K562 (cell line): ENCODE measurements at regions not wholly inside any gene's neighbourhood (a gene's known extent, or its start where the extent isn't known, plus 50 kb on each side); places are given as distances from the start of the nearest gene placed in this dataset.

Experiments used
- CHD1 ChIP-seq: fragments of 200-600 bp; sonication (generic); IDR thresholded peaks from one replicate; pipeline ENCODE4 v1.6.1; 2012; ENCODE audit warnings: mild to moderate bottlenecking, moderate library complexity, low read length, inconsistent platforms
- KLF6 ChIP-seq: fragments of 250-450 bp; sonication (Bioruptor Pico); IDR thresholded peaks from 2 replicates; pipeline ENCODE4 v1.4.0; 2020; ENCODE audit warnings: mild to moderate bottlenecking, moderate library complexity, borderline replicate concordance
- NFYB ChIP-seq: IDR thresholded peaks from 2 replicates; pipeline ENCODE4 v1.6.1; 2011; ENCODE audit warnings: mild to moderate bottlenecking, moderate library complexity; ENCODE audit not compliant: insufficient read length; ENCODE audit errors: extremely low read depth
- PHF21A ChIP-seq: fragments of 450-650 bp; IDR thresholded peaks from 2 replicates; pipeline ENCODE4 v1.6.1; 2017; ENCODE audit warnings: low read depth, borderline replicate concordance
- POLR2AphosphoS5 ChIP-seq: IDR thresholded peaks from 2 replicates; pipeline ENCODE4 v1.6.1; 2011; ENCODE audit warnings: mild to moderate bottlenecking, low read depth, low read length, moderate library complexity; ENCODE audit not compliant: control insufficient read depth, insufficient read depth
- SMARCC2 ChIP-seq: fragments of 450-650 bp; IDR thresholded peaks from 2 replicates; pipeline ENCODE4 v1.6.1; 2017; ENCODE audit warnings: antibody characterized with exemption, moderate library complexity, mild to moderate bottlenecking, low read depth
- YY1 ChIP-seq, 3 experiments: IDR thresholded peaks; 2 replicates each; pipeline ENCODE4 v1.6.1; 2011; ENCODE audit warnings: low read length in 2 of 3, mild to moderate bottlenecking in 2 of 3, moderate library complexity in 2 of 3, borderline replicate concordance in 1 of 3, control low read depth in 1 of 3, low read depth in 1 of 3; ENCODE audit not compliant: insufficient read depth in 3 of 3, insufficient replicate concordance in 2 of 3, control insufficient read depth in 1 of 3, insufficient read length in 1 of 3; ENCODE audit errors: extremely low read depth in 1 of 3
- ZNF175 ChIP-seq: fragments of 200-800 bp; sonication (Bioruptor generic); IDR thresholded peaks from 2 replicates; pipeline ENCODE4 v1.6.1; 2016; ENCODE audit warnings: low read depth, mild to moderate bottlenecking, missing genetic modification characterization, missing compliant biosample characterization
- ZNF253 ChIP-seq: fragments of 250-450 bp; sonication (Bioruptor Pico); conservative IDR thresholded peaks from 2 replicates; pipeline ENCODE4 v1.6.1; 2021; ENCODE audit warnings: mild to moderate bottlenecking
- ZNF583 ChIP-seq: fragments of 250-450 bp; sonication (Bioruptor Pico); IDR thresholded peaks from 2 replicates; pipeline ENCODE4 v1.4.0; 2020
- ZNF778 ChIP-seq: fragments of 450-650 bp; formaldehyde crosslinking; IDR thresholded peaks from 2 replicates; pipeline ENCODE4 v1.4.0; 2020; ENCODE audit warnings: mild to moderate bottlenecking, moderate library complexity
- TF ChIP-seq, protein P1 (sequence below): fragments of 250-450 bp; sonication (Bioruptor Pico); IDR thresholded peaks from 2 replicates; pipeline ENCODE4 v1.9.0; 2021; ENCODE audit warnings: mild to moderate bottlenecking, inconsistent platforms
- TF ChIP-seq, protein P2 (sequence below): sonication (generic); formaldehyde crosslinking; IDR thresholded peaks from 2 replicates; pipeline ENCODE4 v1.9.0; 2022; ENCODE audit warnings: mild to moderate bottlenecking, missing genetic modification reagents
- TF ChIP-seq, protein P3 (sequence below), 3 experiments: IDR thresholded peaks in 2 of 3; conservative IDR thresholded peaks in 1 of 3; 2 replicates each; pipeline ENCODE4 v1.5.1; 2011 to 2012; ENCODE audit warnings: low read length in 3 of 3, mild to moderate bottlenecking in 3 of 3, control low read depth in 2 of 3, improper control_type of control experiment in 1 of 3, inconsistent platforms in 1 of 3, low read depth in 1 of 3, mixed read lengths in 1 of 3, moderate library complexity in 1 of 3; ENCODE audit not compliant: insufficient read depth in 2 of 3

DNA sequence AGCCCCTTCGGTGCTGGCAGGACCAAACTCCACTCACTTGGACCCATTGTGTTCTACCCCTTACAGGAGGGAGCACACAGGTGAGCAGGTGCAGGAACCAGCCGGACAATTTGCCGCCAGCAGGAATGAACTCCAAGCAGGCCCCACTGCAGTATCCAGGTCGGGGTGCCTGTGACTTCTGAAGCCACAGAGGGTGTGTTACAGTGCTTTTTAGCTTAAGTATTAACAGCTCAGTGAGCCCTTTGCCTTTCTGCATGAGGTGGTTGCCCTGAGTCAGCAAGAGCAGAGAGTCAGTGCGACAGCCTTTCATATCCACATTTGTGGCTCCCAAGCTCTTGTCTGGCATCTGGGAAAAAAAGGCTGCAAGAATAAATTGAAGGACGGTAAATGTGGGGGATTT, 366.6 kb upstream of the LRRC4C start:
- TF ChIP-seq ZNF253 (CRISPR knock-in tag) (no peak), KLF6 (CRISPR knock-in tag) (no peak), SMARCC2 (no peak), ZNF778 (CRISPR knock-in tag) (no peak), NFYB (no peak), PHF21A (no peak), ZNF583 (CRISPR knock-in tag) (no peak), ZNF175 (CRISPR knock-in tag) (no peak), POLR2AphosphoS5 (no peak), YY1 (IDR thresholded peaks at IDR 0.05; ENCODE audit: borderline replicate concordance in 1 of 3, control insufficient read depth in 1 of 3, extremely low read depth in 1 of 3, insufficient read depth in 3 of 3, insufficient read length in 1 of 3, insufficient replicate concordance in 2 of 3, low read depth in 1 of 3, low read length in 2 of 3) (no peak), CHD1 (no peak)
- TF ChIP-seq, protein P1, sequence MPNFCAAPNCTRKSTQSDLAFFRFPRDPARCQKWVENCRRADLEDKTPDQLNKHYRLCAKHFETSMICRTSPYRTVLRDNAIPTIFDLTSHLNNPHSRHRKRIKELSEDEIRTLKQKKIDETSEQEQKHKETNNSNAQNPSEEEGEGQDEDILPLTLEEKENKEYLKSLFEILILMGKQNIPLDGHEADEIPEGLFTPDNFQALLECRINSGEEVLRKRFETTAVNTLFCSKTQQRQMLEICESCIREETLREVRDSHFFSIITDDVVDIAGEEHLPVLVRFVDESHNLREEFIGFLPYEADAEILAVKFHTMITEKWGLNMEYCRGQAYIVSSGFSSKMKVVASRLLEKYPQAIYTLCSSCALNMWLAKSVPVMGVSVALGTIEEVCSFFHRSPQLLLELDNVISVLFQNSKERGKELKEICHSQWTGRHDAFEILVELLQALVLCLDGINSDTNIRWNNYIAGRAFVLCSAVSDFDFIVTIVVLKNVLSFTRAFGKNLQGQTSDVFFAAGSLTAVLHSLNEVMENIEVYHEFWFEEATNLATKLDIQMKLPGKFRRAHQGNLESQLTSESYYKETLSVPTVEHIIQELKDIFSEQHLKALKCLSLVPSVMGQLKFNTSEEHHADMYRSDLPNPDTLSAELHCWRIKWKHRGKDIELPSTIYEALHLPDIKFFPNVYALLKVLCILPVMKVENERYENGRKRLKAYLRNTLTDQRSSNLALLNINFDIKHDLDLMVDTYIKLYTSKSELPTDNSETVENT, result no peak
- TF ChIP-seq, protein P2, sequence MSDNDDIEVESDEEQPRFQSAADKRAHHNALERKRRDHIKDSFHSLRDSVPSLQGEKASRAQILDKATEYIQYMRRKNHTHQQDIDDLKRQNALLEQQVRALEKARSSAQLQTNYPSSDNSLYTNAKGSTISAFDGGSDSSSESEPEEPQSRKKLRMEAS (CRISPR knock-in tag), result no peak
- TF ChIP-seq, protein P3, sequence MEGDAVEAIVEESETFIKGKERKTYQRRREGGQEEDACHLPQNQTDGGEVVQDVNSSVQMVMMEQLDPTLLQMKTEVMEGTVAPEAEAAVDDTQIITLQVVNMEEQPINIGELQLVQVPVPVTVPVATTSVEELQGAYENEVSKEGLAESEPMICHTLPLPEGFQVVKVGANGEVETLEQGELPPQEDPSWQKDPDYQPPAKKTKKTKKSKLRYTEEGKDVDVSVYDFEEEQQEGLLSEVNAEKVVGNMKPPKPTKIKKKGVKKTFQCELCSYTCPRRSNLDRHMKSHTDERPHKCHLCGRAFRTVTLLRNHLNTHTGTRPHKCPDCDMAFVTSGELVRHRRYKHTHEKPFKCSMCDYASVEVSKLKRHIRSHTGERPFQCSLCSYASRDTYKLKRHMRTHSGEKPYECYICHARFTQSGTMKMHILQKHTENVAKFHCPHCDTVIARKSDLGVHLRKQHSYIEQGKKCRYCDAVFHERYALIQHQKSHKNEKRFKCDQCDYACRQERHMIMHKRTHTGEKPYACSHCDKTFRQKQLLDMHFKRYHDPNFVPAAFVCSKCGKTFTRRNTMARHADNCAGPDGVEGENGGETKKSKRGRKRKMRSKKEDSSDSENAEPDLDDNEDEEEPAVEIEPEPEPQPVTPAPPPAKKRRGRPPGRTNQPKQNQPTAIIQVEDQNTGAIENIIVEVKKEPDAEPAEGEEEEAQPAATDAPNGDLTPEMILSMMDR (IDR thresholded peaks at IDR 0.05 in 2 of 3, conservative IDR thresholded peaks at IDR 0.05 in 1 of 3; ENCODE audit: insufficient read depth in 2 of 3, low read depth in 1 of 3, low read length in 3 of 3), result no peak
